ENCODE measurements at regions not wholly inside any gene's neighbourhood (a gene's known extent, or its start where the extent isn't known, plus 50 kb on each side); places are given as distances from the start of the nearest gene placed in this dataset.

DNA sequence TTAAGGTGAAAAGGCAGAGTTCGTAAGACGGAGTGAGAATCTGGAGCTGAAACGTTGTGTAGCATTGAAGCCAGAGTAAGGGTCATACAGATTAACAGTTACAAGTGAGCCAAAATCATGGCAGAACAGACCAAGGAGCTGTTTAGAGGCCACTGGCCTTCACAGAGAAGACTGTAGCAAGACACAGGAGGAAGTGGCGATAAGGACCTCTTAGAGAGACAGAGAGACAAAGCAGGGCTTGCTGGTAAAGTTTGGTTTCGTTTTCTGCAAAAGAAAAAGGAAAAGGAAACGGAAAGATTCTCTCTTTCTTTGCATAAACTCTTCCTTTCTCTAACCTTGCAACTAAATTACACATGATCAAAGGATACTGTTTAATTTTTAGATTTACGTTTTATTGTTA lies 83.0 kb downstream of the AASDHPPT start:
- Histone ChIP-seq H4K91ac (ENCODE audit: insufficient read length, low read depth, low read length) (no peak overlapping the region), H3K27me3 (ENCODE audit: insufficient read depth, low read length) (no peaks in the 10 kb centered on the region), H3K4ac (ENCODE audit: low read depth, low read length) (no peak overlapping the region), H4K8ac (replicated peaks; ENCODE audit: insufficient read length, low read depth, low read length) (no peak overlapping the region), H3K4me1 (ENCODE audit: insufficient read depth, low read length) (no peaks in the 10 kb centered on the region), H3K9me3 (ENCODE audit: control insufficient read depth, low read depth, low read length) (no peaks in the 10 kb centered on the region), H3K9ac (ENCODE audit: extremely low read depth, insufficient read length, low read length) (no peak overlapping the region), H3K79me2 (ENCODE audit: insufficient read depth, low read length) (no peaks in the 10 kb centered on the region), H2BK15ac (ENCODE audit: low read depth, low read length) (no peak overlapping the region), H3K27ac (ENCODE audit: insufficient read length, low read depth, low read length) (no peak overlapping the region), H3K79me1 (ENCODE audit: insufficient read depth, low read depth, low read length, poor library complexity, severe bottlenecking) (no peaks in the 10 kb centered on the region), H3K23me2 (ENCODE audit: insufficient read length, low read depth, low read length, poor library complexity, severe bottlenecking) (no peaks in the 10 kb centered on the region), H3K18ac (ENCODE audit: insufficient read length, low read depth, low read length) (no peak overlapping the region), H4K20me1 (ENCODE audit: control insufficient read depth, insufficient read depth, insufficient read length) (no peaks in the 10 kb centered on the region), H2BK120ac (ENCODE audit: low read depth, low read length, poor library complexity, severe bottlenecking) (no peak overlapping the region), H2BK20ac (ENCODE audit: low read depth, low read length, poor library complexity, severe bottlenecking) (no peak overlapping the region), H3K23ac (ENCODE audit: insufficient read length, low read depth, low read length) (no peak overlapping the region), H3K14ac (ENCODE audit: insufficient read depth, low read length) (no peak overlapping the region), H2AFZ (ENCODE audit: low read length) (no peak overlapping the region), H2BK12ac (ENCODE audit: insufficient read length, low read depth, low read length) (no peak overlapping the region), H4K5ac (ENCODE audit: insufficient read length, low read depth, low read length) (no peak overlapping the region), H2BK5ac (ENCODE audit: insufficient read length, low read length) (no peak overlapping the region), H3K4me2 (ENCODE audit: insufficient read depth, insufficient read length, low read length) (no peak overlapping the region), H2AK5ac (ENCODE audit: insufficient read length, low read length) (no peak overlapping the region), H3T11ph (ENCODE audit: low read length) (no peak overlapping the region), H3K56ac (ENCODE audit: insufficient read length, low read depth, low read length) (no peak overlapping the region)
- Mint-ChIP-seq H3K36me3 (ENCODE audit: insufficient read depth in 1 of 3, low read depth in 3 of 3) (peaks cover 13 to 24% (median 16%) of the 10 kb centered on the region in 3 experiments), H3K4me1 (peaks cover 2 to 4% of the 10 kb centered on the region in 2 experiments; a peak in 2 of 4 replicates), H3K27ac (no peak overlapping the region), H3K4me3 (no peak overlapping the region), H3K9me3 (peaks cover 18 to 30% of the 10 kb centered on the region in 2 experiments), H3K27me3 (ENCODE audit: low read depth) (no peaks in the 10 kb centered on the region)
- no CpG with 5 or more reads among the region's 7 CpGs for WGBS (ENCODE audit: extremely low coverage, insufficient read length, low lambda C conversion rate)
- DNase-seq = no peak
- TF ChIP-seq, protein P1, sequence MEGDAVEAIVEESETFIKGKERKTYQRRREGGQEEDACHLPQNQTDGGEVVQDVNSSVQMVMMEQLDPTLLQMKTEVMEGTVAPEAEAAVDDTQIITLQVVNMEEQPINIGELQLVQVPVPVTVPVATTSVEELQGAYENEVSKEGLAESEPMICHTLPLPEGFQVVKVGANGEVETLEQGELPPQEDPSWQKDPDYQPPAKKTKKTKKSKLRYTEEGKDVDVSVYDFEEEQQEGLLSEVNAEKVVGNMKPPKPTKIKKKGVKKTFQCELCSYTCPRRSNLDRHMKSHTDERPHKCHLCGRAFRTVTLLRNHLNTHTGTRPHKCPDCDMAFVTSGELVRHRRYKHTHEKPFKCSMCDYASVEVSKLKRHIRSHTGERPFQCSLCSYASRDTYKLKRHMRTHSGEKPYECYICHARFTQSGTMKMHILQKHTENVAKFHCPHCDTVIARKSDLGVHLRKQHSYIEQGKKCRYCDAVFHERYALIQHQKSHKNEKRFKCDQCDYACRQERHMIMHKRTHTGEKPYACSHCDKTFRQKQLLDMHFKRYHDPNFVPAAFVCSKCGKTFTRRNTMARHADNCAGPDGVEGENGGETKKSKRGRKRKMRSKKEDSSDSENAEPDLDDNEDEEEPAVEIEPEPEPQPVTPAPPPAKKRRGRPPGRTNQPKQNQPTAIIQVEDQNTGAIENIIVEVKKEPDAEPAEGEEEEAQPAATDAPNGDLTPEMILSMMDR (conservative IDR thresholded peaks at IDR 0.05) = no peak

Data from H9 (cell line).